ENCODE measurements at regions not wholly inside any gene's neighbourhood (a gene's known extent, or its start where the extent isn't known, plus 50 kb on each side); places are given as distances from the start of the nearest gene placed in this dataset.

GRCh38 chr20:17856837-17857605 is 111.6 kb downstream of the SNX5 start:
- no peak overlapping the region for H2BK15ac ChIP-seq (ENCODE audit: low read length)
- no peak overlapping the region for H2BK20ac ChIP-seq (ENCODE audit: low read length)
- no peaks in the 10 kb centered on the region; the same call in 1 of the 2 replicates for H3K23me2 ChIP-seq (ENCODE audit: low read depth, low read length)
- no peak overlapping the region for H3K14ac ChIP-seq (ENCODE audit: insufficient read length)
- no peaks in the 10 kb centered on the region for H3K79me2 ChIP-seq (ENCODE audit: control insufficient read depth in 1 of 2, insufficient read depth in 2 of 2, low read length in 2 of 2)
- no peak overlapping the region for H3K9ac ChIP-seq (replicated peaks in 1 of 4; ENCODE audit: extremely low read depth in 1 of 4, low read depth in 3 of 4, low read length in 3 of 4)
- H2BK120ac ChIP-seq (replicated peaks; ENCODE audit: low read depth, low read length), result no peak overlapping the region
- H3K4me1 ChIP-seq (replicated peaks in 1 of 4; ENCODE audit: control insufficient read depth in 3 of 4, insufficient read depth in 4 of 4, low read length in 3 of 4), result peaks cover 3 to 20% (median 13%) of the 10 kb centered on the region in 4 experiments
- no peak overlapping the region for H2AK5ac ChIP-seq (ENCODE audit: low read depth, low read length)
- H4K8ac ChIP-seq (ENCODE audit: extremely low read depth, insufficient read depth, low read length), result no peak overlapping the region
- no peak for TF ChIP-seq GABPA (IDR thresholded peaks at IDR 0.05; ENCODE audit: borderline replicate concordance, insufficient read depth, low read length)
- no peak for TF ChIP-seq EZH2 (IDR thresholded peaks at IDR 0.05; ENCODE audit: low read depth, low read length, severe bottlenecking)
- no peak for TF ChIP-seq PHF8 (conservative IDR thresholded peaks at IDR 0.05; ENCODE audit: low read depth, low read length)
- no peak for TF ChIP-seq CTBP2 (IDR thresholded peaks at IDR 0.05; ENCODE audit: borderline replicate concordance, insufficient read depth, insufficient read length, low read length)
- H3K4me3 ChIP-seq (ENCODE audit: extremely low read depth in 1 of 4, insufficient read depth in 2 of 4, low read depth in 3 of 4, low read length in 4 of 4), result no peak overlapping the region
- POLR2A ChIA-PET (ENCODE audit: partially characterized antibody), result interaction anchor here (0.7 to 2.4 kb wide), 5 partner anchors 9 to 38 kb away, joined by 3 to 6 read pairs (median 3); no protein-coding TSS in a partner anchor
- CTCF ChIA-PET (ENCODE audit: partially characterized antibody), result interaction anchor here (0.6 to 5.0 kb wide), 13 partner anchors 10 to 204 kb away, joined by 3 to 24 read pairs (median 3); partner anchors contain the start of gene RRBP1
- no peak overlapping the region for H3K56ac ChIP-seq (replicated peaks; ENCODE audit: insufficient read length, low read depth, low read length)
- no peak overlapping the region for H4K91ac ChIP-seq (replicated peaks; ENCODE audit: insufficient read length, low read length)
- H4K20me1 ChIP-seq (replicated peaks in 1 of 2; ENCODE audit: control insufficient read depth in 1 of 2, insufficient read depth in 2 of 2, low read length in 2 of 2), result no peaks in the 10 kb centered on the region
- no peaks in the 10 kb centered on the region for H3K79me1 ChIP-seq (ENCODE audit: low read depth, low read length)
- FAIRE-seq, result no peak
- H2AFZ ChIP-seq (ENCODE audit: low read length), result no peak overlapping the region
- H3K18ac ChIP-seq (ENCODE audit: extremely low read depth, low read length), result no peak overlapping the region
- no peak for DNase-seq (ENCODE audit: low read depth in 1 of 2, low spot score in 2 of 2)
- H2BK5ac ChIP-seq (ENCODE audit: low read depth, low read length), result no peak overlapping the region
- no peak overlapping the region for H2BK12ac ChIP-seq (ENCODE audit: low read depth, low read length)
- H3K27me3 ChIP-seq (replicated peaks in 1 of 4; ENCODE audit: control insufficient read depth in 3 of 4, extremely low read depth in 1 of 4, insufficient read depth in 3 of 4, low read length in 3 of 4), result no peaks in the 10 kb centered on the region; a peak in 1 of 7 replicates
- no peak overlapping the region for H3K4ac ChIP-seq (replicated peaks; ENCODE audit: insufficient read length, low read depth, low read length)
- H3K9me3 ChIP-seq (ENCODE audit: insufficient read depth in 2 of 2, low read depth in 1 of 2, low read length in 1 of 2), result no peaks in the 10 kb centered on the region
- H4K5ac ChIP-seq (ENCODE audit: insufficient read length, low read depth, low read length), result no peak overlapping the region
- no peak overlapping the region for H3K4me2 ChIP-seq (ENCODE audit: insufficient read depth in 1 of 2, low read depth in 2 of 2, low read length in 2 of 2)
- no peaks in the 10 kb centered on the region for H3K36me3 ChIP-seq (ENCODE audit: control insufficient read depth in 2 of 4, insufficient read depth in 4 of 4, low read length in 3 of 4)
- WGBS, 2 experiments (ENCODE audit: extremely low coverage in 1 of 2, insufficient coverage in 1 of 2, insufficient read length in 1 of 2, insufficient replicate concordance in 2 of 2, low coverage in 1 of 2, low lambda C conversion rate in 2 of 2, missing lambda C conversion rate in 1 of 2), result 86% methylated on average over 5 of the region's 5 CpGs; no CpG with 5 or more reads in 1 of the 2 experiments
- H3K23ac ChIP-seq (ENCODE audit: insufficient read length), result no peak overlapping the region
- H3K27ac ChIP-seq (ENCODE audit: low read depth, low read length), result no peak overlapping the region

Measured in H1 (cell line).